ENCODE measurements at regions not wholly inside any gene's neighbourhood (a gene's known extent, or its start where the extent isn't known, plus 50 kb on each side); places are given as distances from the start of the nearest gene placed in this dataset.

- no peak overlapping the region for H3K4me2 ChIP-seq (ENCODE audit: low read length)
- H3K4me1 ChIP-seq (ENCODE audit: control insufficient read depth, insufficient read depth, low read length), result peaks cover 12% of the 10 kb centered on the region
- H3K27me3 ChIP-seq (ENCODE audit: control insufficient read depth, insufficient read depth, low read length), result no peaks in the 10 kb centered on the region
- no peaks in the 10 kb centered on the region for H3K36me3 ChIP-seq (ENCODE audit: insufficient read depth, low read length)
- no peak overlapping the region for H3K9ac ChIP-seq (ENCODE audit: low read depth, low read length)
- no peak overlapping the region for H3K4me3 ChIP-seq (ENCODE audit: low read length)
- H3K9me3 ChIP-seq (replicated peaks; ENCODE audit: low read length), result no peaks in the 10 kb centered on the region
Measured at GRCh38 chr5:96142184-96142781, 180.6 kb upstream of the ELL2 start.

- Histone ChIP-seq H3K27me3 (ENCODE audit: control insufficient read depth, insufficient read depth, low read length) (no peaks in the 10 kb centered on the region), H3K9ac (ENCODE audit: low read depth, low read length) (no peak overlapping the region), H3K36me3 (ENCODE audit: insufficient read depth, low read length) (no peaks in the 10 kb centered on the region), H3K4me3 (ENCODE audit: low read length) (no peak overlapping the region), H3K9me3 (replicated peaks; ENCODE audit: low read length) (no peaks in the 10 kb centered on the region), H3K4me1 (ENCODE audit: control insufficient read depth, insufficient read depth, low read length) (peaks cover 10% of the 10 kb centered on the region), H3K4me2 (ENCODE audit: low read length) (no peak overlapping the region)
Measured at GRCh38 chr5:96141749-96142148, 180.1 kb upstream of the ELL2 start.

- H3K27me3 ChIP-seq (ENCODE audit: control insufficient read depth, insufficient read depth, low read length), result no peaks in the 10 kb centered on the region
- peaks cover 3% of the 10 kb centered on the region for H3K4me1 ChIP-seq (ENCODE audit: control insufficient read depth, insufficient read depth, low read length)
- no peak overlapping the region for H3K9ac ChIP-seq (ENCODE audit: low read depth, low read length)
- no peak overlapping the region for H3K4me2 ChIP-seq (ENCODE audit: low read length)
- H3K36me3 ChIP-seq (ENCODE audit: insufficient read depth, low read length), result no peaks in the 10 kb centered on the region
- H3K9me3 ChIP-seq (replicated peaks; ENCODE audit: low read length), result no peaks in the 10 kb centered on the region
- no peak overlapping the region for H3K4me3 ChIP-seq (ENCODE audit: low read length)
Measured at GRCh38 chr5:96140496-96140895, 178.8 kb upstream of the ELL2 start.

DNA sequence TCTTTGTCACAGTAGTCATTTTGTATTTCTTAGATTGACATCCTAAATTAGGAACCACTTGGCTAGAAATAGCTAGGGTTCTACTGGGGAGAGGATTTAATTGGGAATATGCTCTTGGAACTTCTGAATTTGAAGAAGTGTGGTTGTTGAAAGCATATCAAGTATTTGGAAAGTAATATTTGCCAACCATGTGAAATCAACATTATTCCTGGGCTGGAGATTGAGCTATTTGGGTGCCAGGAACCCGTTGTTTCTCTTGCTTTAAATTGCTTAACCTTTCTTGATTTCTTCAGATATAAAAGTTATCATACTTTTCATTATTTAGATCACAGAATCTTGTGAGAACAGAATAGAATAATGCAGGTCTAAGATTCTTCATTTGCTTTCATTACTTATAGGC lies 178.4 kb upstream of the ELL2 start:
- no peak overlapping the region for H3K4me2 ChIP-seq (ENCODE audit: low read length)
- no peaks in the 10 kb centered on the region for H3K36me3 ChIP-seq (ENCODE audit: insufficient read depth, low read length)
- no peak overlapping the region for H3K4me3 ChIP-seq (ENCODE audit: low read length)
- H3K4me1 ChIP-seq (ENCODE audit: control insufficient read depth, insufficient read depth, low read length), result peaks cover 3% of the 10 kb centered on the region
- H3K27me3 ChIP-seq (ENCODE audit: control insufficient read depth, insufficient read depth, low read length), result no peaks in the 10 kb centered on the region
- H3K9me3 ChIP-seq (replicated peaks; ENCODE audit: low read length), result no peaks in the 10 kb centered on the region
- H3K9ac ChIP-seq (ENCODE audit: low read depth, low read length), result no peak overlapping the region

DNA sequence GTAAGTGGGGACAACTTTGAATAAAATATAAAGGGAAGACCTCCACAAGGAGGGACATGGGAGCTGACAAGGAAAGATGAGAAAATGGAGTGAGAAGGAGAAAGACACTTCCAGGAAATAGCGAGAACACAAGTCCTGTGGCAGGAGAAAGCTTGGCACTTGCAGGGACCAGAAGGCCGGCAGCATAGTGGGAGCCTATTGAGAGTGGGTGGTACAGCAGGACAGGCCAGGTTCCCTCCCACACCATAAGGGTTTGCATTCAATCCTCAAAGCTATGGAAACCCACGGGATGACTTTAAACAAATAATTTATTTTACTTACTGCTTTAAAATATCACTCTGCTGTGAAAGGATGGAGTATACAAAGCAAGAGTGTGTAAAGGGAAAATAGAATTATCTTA lies 173.2 kb upstream of the ELL2 start:
- H3K4me1 ChIP-seq (ENCODE audit: control insufficient read depth, insufficient read depth, low read length), result peaks cover 37% of the 10 kb centered on the region
- no peak overlapping the region for H3K4me3 ChIP-seq (ENCODE audit: low read length)
- no peaks in the 10 kb centered on the region for H3K27me3 ChIP-seq (ENCODE audit: control insufficient read depth, insufficient read depth, low read length)
- no peaks in the 10 kb centered on the region for H3K36me3 ChIP-seq (ENCODE audit: insufficient read depth, low read length)
- no peak overlapping the region for H3K9ac ChIP-seq (ENCODE audit: low read depth, low read length)
- H3K4me2 ChIP-seq (ENCODE audit: low read length), result no peak overlapping the region
- H3K9me3 ChIP-seq (replicated peaks; ENCODE audit: low read length), result no peaks in the 10 kb centered on the region

- Histone ChIP-seq H3K4me3 (ENCODE audit: low read length) (no peak overlapping the region), H3K9me3 (replicated peaks; ENCODE audit: low read length) (no peaks in the 10 kb centered on the region), H3K4me2 (ENCODE audit: low read length) (peak overlapping the region; percentile 18), H3K36me3 (ENCODE audit: insufficient read depth, low read length) (no peaks in the 10 kb centered on the region), H3K4me1 (ENCODE audit: control insufficient read depth, insufficient read depth, low read length) (peaks cover 37% of the 10 kb centered on the region), H3K27me3 (ENCODE audit: control insufficient read depth, insufficient read depth, low read length) (no peaks in the 10 kb centered on the region), H3K9ac (ENCODE audit: low read depth, low read length) (peak overlapping the region; percentile 35)
Measured at GRCh38 chr5:96133341-96134079, 171.9 kb upstream of the ELL2 start.

- Histone ChIP-seq H3K9ac (ENCODE audit: low read depth, low read length) (no peak overlapping the region), H3K4me1 (ENCODE audit: control insufficient read depth, insufficient read depth, low read length) (peaks cover 56% of the 10 kb centered on the region), H3K9me3 (replicated peaks; ENCODE audit: low read length) (no peaks in the 10 kb centered on the region), H3K4me2 (ENCODE audit: low read length) (no peak overlapping the region), H3K4me3 (ENCODE audit: low read length) (no peak overlapping the region), H3K36me3 (ENCODE audit: insufficient read depth, low read length) (no peaks in the 10 kb centered on the region), H3K27me3 (ENCODE audit: control insufficient read depth, insufficient read depth, low read length) (no peaks in the 10 kb centered on the region)
Measured at GRCh38 chr5:96129276-96129675, 167.6 kb upstream of the ELL2 start.

DNA sequence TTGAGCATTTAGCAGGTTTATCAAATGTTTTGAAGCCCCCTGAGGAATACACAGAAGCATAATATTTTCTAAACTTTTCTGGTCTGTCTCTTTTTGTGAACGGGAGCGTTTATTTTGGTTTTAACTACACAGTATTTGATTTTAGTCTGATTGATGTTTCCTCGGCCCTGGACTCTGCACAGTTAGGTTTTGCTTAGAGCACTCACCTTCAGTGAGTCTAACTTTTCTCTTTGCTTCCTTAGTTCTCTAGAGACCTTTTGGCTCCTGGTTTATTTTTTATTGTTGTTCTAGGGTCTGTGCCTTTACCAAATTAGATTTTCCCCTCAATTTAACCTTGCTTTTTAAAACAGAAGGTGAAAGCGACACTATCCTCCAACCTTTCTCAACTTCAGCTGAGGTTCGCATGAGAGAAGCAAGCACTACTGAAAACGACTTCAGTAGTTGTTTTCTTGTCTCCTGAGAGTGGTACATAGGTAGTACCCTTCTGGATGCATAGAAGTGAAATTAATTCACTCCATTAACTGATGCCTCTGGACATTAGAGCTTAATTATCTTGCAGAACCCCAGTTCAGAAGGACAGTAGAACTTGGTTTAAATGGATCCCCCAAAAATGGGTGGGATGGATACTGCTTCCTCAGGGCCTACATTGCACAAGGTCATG lies 166.7 kb upstream of the ELL2 start:
- H3K4me1 ChIP-seq (ENCODE audit: control insufficient read depth, insufficient read depth, low read length), result peaks cover 52% of the 10 kb centered on the region
- H3K4me3 ChIP-seq (ENCODE audit: low read length), result no peak overlapping the region
- H3K36me3 ChIP-seq (ENCODE audit: insufficient read depth, low read length), result no peaks in the 10 kb centered on the region
- no peaks in the 10 kb centered on the region for H3K27me3 ChIP-seq (ENCODE audit: control insufficient read depth, insufficient read depth, low read length)
- H3K4me2 ChIP-seq (ENCODE audit: low read length), result no peak overlapping the region
- no peak overlapping the region for H3K9ac ChIP-seq (ENCODE audit: low read depth, low read length)
- H3K9me3 ChIP-seq (replicated peaks; ENCODE audit: low read length), result no peaks in the 10 kb centered on the region

DNA sequence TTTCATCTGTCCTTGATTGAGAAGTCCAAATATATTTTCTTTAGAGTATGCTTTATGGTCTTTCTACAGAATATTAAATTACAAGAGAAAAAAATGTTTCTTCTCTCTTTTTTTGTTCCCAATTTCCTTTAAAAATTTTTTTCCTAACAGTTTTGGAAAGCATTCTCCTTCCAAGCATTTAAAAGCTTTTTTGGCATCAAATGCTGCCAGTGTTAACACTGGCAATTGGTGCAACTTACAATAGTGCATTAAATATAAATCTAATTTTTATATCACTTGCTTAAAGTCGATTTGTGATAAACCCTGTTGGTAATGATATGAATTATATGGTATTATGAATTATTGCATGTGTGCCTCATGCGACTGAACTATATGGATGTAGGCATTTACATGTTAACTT lies 165.9 kb upstream of the ELL2 start:
- Histone ChIP-seq H3K4me3 (ENCODE audit: low read length) (no peak overlapping the region), H3K36me3 (ENCODE audit: insufficient read depth, low read length) (no peaks in the 10 kb centered on the region), H3K9ac (ENCODE audit: low read depth, low read length) (no peak overlapping the region), H3K4me1 (ENCODE audit: control insufficient read depth, insufficient read depth, low read length) (peaks cover 44% of the 10 kb centered on the region), H3K9me3 (replicated peaks; ENCODE audit: low read length) (no peaks in the 10 kb centered on the region), H3K27me3 (ENCODE audit: control insufficient read depth, insufficient read depth, low read length) (no peaks in the 10 kb centered on the region), H3K4me2 (ENCODE audit: low read length) (no peak overlapping the region)

- Histone ChIP-seq H3K4me2 (ENCODE audit: low read length) (peak overlapping the region; percentile 40), H3K9me3 (replicated peaks; ENCODE audit: low read length) (no peaks in the 10 kb centered on the region), H3K4me1 (ENCODE audit: control insufficient read depth, insufficient read depth, low read length) (peaks cover 30% of the 10 kb centered on the region), H3K36me3 (ENCODE audit: insufficient read depth, low read length) (no peaks in the 10 kb centered on the region), H3K4me3 (ENCODE audit: low read length) (no peak overlapping the region), H3K27me3 (ENCODE audit: control insufficient read depth, insufficient read depth, low read length) (no peaks in the 10 kb centered on the region), H3K9ac (ENCODE audit: low read depth, low read length) (no peak overlapping the region)
Measured at GRCh38 chr5:96125231-96125891, 163.7 kb upstream of the ELL2 start.

- H3K27me3 ChIP-seq (ENCODE audit: control insufficient read depth, insufficient read depth, low read length), result no peaks in the 10 kb centered on the region
- H3K4me2 ChIP-seq (ENCODE audit: low read length), result peak overlapping the region; percentile 10
- no peaks in the 10 kb centered on the region for H3K9me3 ChIP-seq (replicated peaks; ENCODE audit: low read length)
- H3K4me3 ChIP-seq (ENCODE audit: low read length), result no peak overlapping the region
- H3K36me3 ChIP-seq (ENCODE audit: insufficient read depth, low read length), result no peaks in the 10 kb centered on the region
- no peak overlapping the region for H3K9ac ChIP-seq (ENCODE audit: low read depth, low read length)
- H3K4me1 ChIP-seq (ENCODE audit: control insufficient read depth, insufficient read depth, low read length), result peaks cover 37% of the 10 kb centered on the region
Measured at GRCh38 chr5:96124589-96124988, 162.9 kb upstream of the ELL2 start.
